Testis (tissue), 2 donors: ENCODE measurements at regions not wholly inside any gene's neighbourhood (a gene's known extent, or its start where the extent isn't known, plus 50 kb on each side); places are given as distances from the start of the nearest gene placed in this dataset.

ENCODE experiments used
- DNase-seq: peaks from one replicate; pipeline ENCODE4 v3.0.0-alpha.2; 2019
- H3K27ac ChIP-seq, 2 donors: fragments of 200-600 bp; sonication (generic); one replicate each; pipeline ENCODE4 v1.5.1; 2019
- H3K27me3 ChIP-seq: fragments of 200-600 bp; sonication (generic); one replicate; pipeline ENCODE4 v1.5.1; 2019
- H3K36me3 ChIP-seq: fragments of 200-600 bp; sonication (generic); one replicate; pipeline ENCODE4 v1.5.1; 2017; ENCODE audit warnings: low read depth; ENCODE audit errors: missing control alignments
- H3K4me1 ChIP-seq: fragments of 200-600 bp; sonication (generic); one replicate; pipeline ENCODE4 v1.5.1; 2019
- H3K4me3 ChIP-seq, 2 donors: fragments of 200-600 bp; sonication (generic); one replicate each; pipeline ENCODE4 v1.5.1; 2017 to 2019
- H3K9me3 ChIP-seq: fragments of 200-600 bp; sonication (generic); one replicate; pipeline ENCODE4 v1.5.1; 2017
- POLR2A ChIP-seq: fragments of 450-650 bp; IDR thresholded peaks from one replicate; pipeline ENCODE4 v1.6.1; 2017; ENCODE audit warnings: antibody characterized with exemption, mild to moderate bottlenecking, moderate library complexity
- WGBS, 2 donors: methylation state at CpG; one replicate each; pipeline ENCODE4 v1.1.5; 2018; 5-methylcytosine and 5-hydroxymethylcytosine counted together
- intact Hi-C: fragments of 100-400 bp; cut with DNase I; formaldehyde crosslinking; loops from one replicate; pipeline ENCODE4 v1.15.1; 2023; ENCODE audit warnings: low total_unique reads
- TF ChIP-seq, protein P1 (sequence below), 3 experiments: fragments of 450-650 bp in 2 of 3; fragments of 200-600 bp in 1 of 3; sonication (generic) in 1 of 3; IDR thresholded peaks; one replicate each; pipeline ENCODE4 v1.5.1; 2016 to 2019; ENCODE audit warnings: antibody characterized with exemption in 3 of 3, mild to moderate bottlenecking in 2 of 3, moderate library complexity in 1 of 3

DNA sequence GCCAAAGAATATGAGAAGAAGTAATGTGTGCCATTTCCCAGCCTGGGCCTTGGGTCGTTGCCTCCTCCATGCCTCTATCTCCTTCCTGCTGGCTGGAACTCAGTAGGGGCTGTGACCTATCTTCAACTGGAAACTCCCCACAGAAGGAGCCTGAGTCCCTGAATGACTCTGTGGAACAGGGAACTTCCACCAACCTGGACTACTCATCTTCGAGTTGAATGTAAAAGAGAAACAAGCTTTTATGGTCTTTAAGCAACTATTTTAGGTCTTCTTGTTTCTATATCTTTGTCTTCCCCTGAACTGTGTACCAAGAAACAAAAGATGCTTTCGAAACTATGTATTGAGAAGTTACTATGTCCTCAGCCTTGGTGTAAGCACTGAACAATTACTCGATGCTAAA, 355.3 kb upstream of the NR2F2 start:
- no peak overlapping the region for H3K27ac ChIP-seq
- intact Hi-C loops, result no loop called here
- H3K36me3 ChIP-seq, result no peaks in the 10 kb centered on the region
- no peaks in the 10 kb centered on the region for H3K4me1 ChIP-seq
- TF ChIP-seq, protein P1, sequence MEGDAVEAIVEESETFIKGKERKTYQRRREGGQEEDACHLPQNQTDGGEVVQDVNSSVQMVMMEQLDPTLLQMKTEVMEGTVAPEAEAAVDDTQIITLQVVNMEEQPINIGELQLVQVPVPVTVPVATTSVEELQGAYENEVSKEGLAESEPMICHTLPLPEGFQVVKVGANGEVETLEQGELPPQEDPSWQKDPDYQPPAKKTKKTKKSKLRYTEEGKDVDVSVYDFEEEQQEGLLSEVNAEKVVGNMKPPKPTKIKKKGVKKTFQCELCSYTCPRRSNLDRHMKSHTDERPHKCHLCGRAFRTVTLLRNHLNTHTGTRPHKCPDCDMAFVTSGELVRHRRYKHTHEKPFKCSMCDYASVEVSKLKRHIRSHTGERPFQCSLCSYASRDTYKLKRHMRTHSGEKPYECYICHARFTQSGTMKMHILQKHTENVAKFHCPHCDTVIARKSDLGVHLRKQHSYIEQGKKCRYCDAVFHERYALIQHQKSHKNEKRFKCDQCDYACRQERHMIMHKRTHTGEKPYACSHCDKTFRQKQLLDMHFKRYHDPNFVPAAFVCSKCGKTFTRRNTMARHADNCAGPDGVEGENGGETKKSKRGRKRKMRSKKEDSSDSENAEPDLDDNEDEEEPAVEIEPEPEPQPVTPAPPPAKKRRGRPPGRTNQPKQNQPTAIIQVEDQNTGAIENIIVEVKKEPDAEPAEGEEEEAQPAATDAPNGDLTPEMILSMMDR (IDR thresholded peaks at IDR 0.05), result no peak
- H3K9me3 ChIP-seq, result no peaks in the 10 kb centered on the region
- H3K4me3 ChIP-seq, result no peak overlapping the region
- H3K27me3 ChIP-seq, result no peaks in the 10 kb centered on the region
- WGBS, 2 donors, result 77 to 78% methylated on average over 4 of the region's 4 CpGs
- no peak for DNase-seq

DNA sequence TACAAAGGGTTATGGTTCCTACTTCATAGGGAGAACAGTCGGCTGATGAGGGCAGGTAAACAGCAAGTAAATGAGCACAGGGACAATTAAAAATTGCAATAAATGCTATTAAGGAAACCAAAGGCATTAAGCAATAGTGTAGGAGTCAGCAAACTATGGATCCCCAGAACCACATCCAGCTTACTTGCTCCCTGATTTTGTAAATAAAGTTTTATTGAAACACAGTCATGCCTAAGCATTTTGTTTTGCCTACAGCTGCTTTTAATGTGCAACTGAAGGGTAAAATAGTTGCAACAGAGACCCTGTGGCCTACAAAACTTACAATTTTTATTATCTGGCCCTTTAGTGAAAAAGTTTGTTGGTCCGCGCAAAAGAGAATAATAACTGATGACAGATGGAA, 351.2 kb upstream of the NR2F2 start:
- Histone ChIP-seq H3K4me3 (no peak overlapping the region), H3K27ac (no peak overlapping the region), H3K36me3 (no peaks in the 10 kb centered on the region), H3K27me3 (no peaks in the 10 kb centered on the region), H3K9me3 (no peaks in the 10 kb centered on the region), H3K4me1 (no peaks in the 10 kb centered on the region)
- no peak for DNase-seq
- intact Hi-C loops, result no loop called here
- 90 to 95% methylated on average over 3 of the region's 3 CpGs for WGBS, 2 donors
- TF ChIP-seq, protein P1 (IDR thresholded peaks at IDR 0.05), result no peak
- no peak for TF ChIP-seq POLR2A

DNA sequence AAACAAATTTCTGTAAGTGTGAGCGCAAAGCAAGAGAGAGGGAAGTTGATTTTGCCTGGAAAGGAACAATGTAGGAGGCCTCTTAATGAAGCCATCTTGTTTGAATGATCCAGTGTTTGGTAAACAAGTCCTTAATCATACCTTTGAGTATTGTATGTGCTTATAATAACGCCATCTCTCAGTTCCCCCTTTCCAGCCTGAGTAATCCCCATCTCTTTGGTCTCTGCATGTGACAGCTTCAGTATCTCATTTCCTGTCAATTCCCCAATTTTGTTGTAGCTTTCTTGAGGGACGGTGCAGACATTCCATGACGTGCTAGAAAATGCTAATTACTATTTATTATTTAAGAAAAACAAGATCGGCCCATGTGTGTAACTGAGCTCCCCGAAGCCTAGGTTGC, 349.3 kb upstream of the NR2F2 start:
- WGBS, 2 donors, result 97 to 98% methylated on average over 6 of the region's 6 CpGs
- Histone ChIP-seq H3K4me3 (no peak overlapping the region), H3K27ac (no peak overlapping the region), H3K27me3 (no peaks in the 10 kb centered on the region), H3K9me3 (no peaks in the 10 kb centered on the region), H3K36me3 (no peaks in the 10 kb centered on the region), H3K4me1 (no peaks in the 10 kb centered on the region)
- intact Hi-C loops, result no loop called here
- no peak for TF ChIP-seq POLR2A
- no peak for DNase-seq

DNA sequence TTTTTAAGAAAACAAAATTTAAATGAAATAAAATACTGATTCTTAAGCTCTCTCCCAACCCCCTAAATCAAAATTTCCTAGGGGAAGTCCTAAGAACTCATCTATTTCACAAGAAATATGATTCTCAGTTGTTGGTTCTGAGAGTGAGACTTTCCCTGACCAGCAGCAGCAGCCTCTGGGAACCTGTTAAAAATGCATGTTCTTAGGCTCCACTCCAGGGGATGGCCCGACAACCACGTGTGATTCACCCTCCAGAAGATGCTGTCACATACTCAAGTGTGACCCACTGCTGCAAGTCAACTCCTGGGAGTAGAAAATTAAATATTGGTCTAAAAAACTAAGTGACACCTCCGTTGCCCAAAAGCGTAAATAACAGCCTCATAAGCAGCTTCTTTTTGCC, 343.2 kb upstream of the NR2F2 start:
- Histone ChIP-seq H3K4me3 (no peak overlapping the region), H3K4me1 (no peaks in the 10 kb centered on the region), H3K9me3 (no peaks in the 10 kb centered on the region), H3K27me3 (no peaks in the 10 kb centered on the region), H3K27ac (no peak overlapping the region), H3K36me3 (no peaks in the 10 kb centered on the region)
- WGBS, 2 donors, result 65 to 77% methylated on average over 4 of the region's 4 CpGs
- no peak for DNase-seq
- TF ChIP-seq, protein P1 (IDR thresholded peaks at IDR 0.05), result no peak
- TF ChIP-seq POLR2A, result no peak
- intact Hi-C loops, result no loop called here

DNA sequence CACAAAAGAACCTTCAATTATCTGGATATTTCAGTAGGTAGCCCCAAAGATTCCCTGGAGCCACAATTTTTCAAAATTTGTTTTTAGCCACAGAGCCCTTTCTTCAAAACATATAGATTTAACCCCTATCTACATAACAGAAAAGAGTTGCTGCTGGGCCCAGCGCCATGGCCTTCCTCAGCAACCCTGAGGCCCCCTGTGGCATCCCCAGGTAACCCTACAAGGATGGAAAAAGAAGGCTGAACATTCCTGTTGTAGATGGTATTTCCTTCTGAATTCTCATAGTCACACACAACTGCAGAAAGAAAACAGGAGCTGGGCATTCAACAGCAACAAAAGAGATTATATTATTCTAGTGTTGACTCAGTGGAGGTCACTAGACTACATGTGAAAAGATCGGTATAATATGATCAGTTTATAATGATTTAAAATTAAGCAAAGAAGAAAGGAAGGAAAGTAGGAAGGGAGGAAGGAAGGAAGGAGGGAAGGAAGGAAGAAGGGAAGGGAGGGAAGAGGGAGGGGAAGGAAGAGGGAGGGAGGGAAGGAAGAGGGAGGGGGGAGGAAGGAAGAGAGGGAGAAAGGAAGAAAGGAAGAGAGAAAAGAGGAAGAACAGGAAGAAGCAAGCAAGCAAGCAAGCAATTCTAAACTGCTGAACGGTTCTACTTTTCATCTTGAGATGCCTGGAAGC, 342.5 kb upstream of the NR2F2 start:
- Histone ChIP-seq H3K9me3 (no peaks in the 10 kb centered on the region), H3K36me3 (no peaks in the 10 kb centered on the region), H3K27me3 (no peaks in the 10 kb centered on the region), H3K27ac (peak overlapping the region in 1 of 2 donors; percentile 32), H3K4me1 (no peaks in the 10 kb centered on the region), H3K4me3 (no peak overlapping the region)
- intact Hi-C loops, result no loop called here
- 55 to 77% methylated on average over 3 of the region's 3 CpGs for WGBS, 2 donors
- TF ChIP-seq, protein P1 (IDR thresholded peaks at IDR 0.05), result no peak
- no peak for TF ChIP-seq POLR2A
- no peak for DNase-seq
